ENCODE measurements at regions not wholly inside any gene's neighbourhood (a gene's known extent, or its start where the extent isn't known, plus 50 kb on each side); places are given as distances from the start of the nearest gene placed in this dataset.
A peak's percentile ranks its signal among the peaks of the same experiment; 100 is the strongest.

GRCh38 chr3:34200576-34200975 lies 402.1 kb downstream of the PDCD6IP start:
- no peak overlapping the region for H3K27ac ChIP-seq
- peaks cover 0 to 11% (median 0%) of the 10 kb centered on the region in 4 donors for H3K4me1 ChIP-seq
- intact Hi-C loops (cut with DNase I; ENCODE audit: low total_unique reads): no loop called here
- no peaks in the 10 kb centered on the region for H3K9me3 ChIP-seq
- no peak for TF ChIP-seq CTCF (IDR thresholded peaks at IDR 0.05)
- H3K27me3 ChIP-seq: no peaks in the 10 kb centered on the region
- H3K4me3 ChIP-seq: no peak overlapping the region
- no peak for DNase-seq
- no peaks in the 10 kb centered on the region for H3K36me3 ChIP-seq

GRCh38 chr3:34202975-34203374 lies 404.5 kb downstream of the PDCD6IP start:
- H3K27me3 ChIP-seq: no peaks in the 10 kb centered on the region
- H3K4me1 ChIP-seq: peaks cover 0 to 33% (median 11%) of the 10 kb centered on the region in 4 donors
- H3K4me3 ChIP-seq: no peak overlapping the region
- no peak for TF ChIP-seq CTCF (IDR thresholded peaks at IDR 0.05)
- intact Hi-C loops (cut with DNase I; ENCODE audit: low total_unique reads): no loop called here
- no peaks in the 10 kb centered on the region for H3K36me3 ChIP-seq
- H3K27ac ChIP-seq: no peak overlapping the region
- DNase-seq: no peak
- H3K9me3 ChIP-seq: no peaks in the 10 kb centered on the region

- no peak for TF ChIP-seq CTCF (IDR thresholded peaks at IDR 0.05)
- H3K9me3 ChIP-seq: no peaks in the 10 kb centered on the region
- peaks cover 0 to 37% (median 13%) of the 10 kb centered on the region in 4 donors for H3K4me1 ChIP-seq
- DNase-seq: no peak
- no peak overlapping the region for H3K27ac ChIP-seq
- no peak overlapping the region for H3K4me3 ChIP-seq
- intact Hi-C loops (cut with DNase I; ENCODE audit: low total_unique reads): no loop called here
- no peaks in the 10 kb centered on the region for H3K27me3 ChIP-seq
- H3K36me3 ChIP-seq: no peaks in the 10 kb centered on the region
Measured at GRCh38 chr3:34203386-34203785, 405.0 kb downstream of the PDCD6IP start.

GRCh38 chr3:34207002-34207401 lies 408.6 kb downstream of the PDCD6IP start:
- Histone ChIP-seq H3K27me3 (no peaks in the 10 kb centered on the region), H3K27ac (peak overlapping the region; percentile 67 to 71), H3K9me3 (no peaks in the 10 kb centered on the region), H3K4me3 (no peak overlapping the region), H3K36me3 (no peaks in the 10 kb centered on the region), H3K4me1 (peaks cover 0 to 60% (median 21%) of the 10 kb centered on the region in 4 donors)
- no peak for DNase-seq
- no peak for TF ChIP-seq CTCF (IDR thresholded peaks at IDR 0.05)
- intact Hi-C loops (cut with DNase I; ENCODE audit: low total_unique reads): no loop called here

GRCh38 chr3:34207806-34208205 lies 409.4 kb downstream of the PDCD6IP start:
- H3K27me3 ChIP-seq: no peaks in the 10 kb centered on the region
- no peak for DNase-seq
- no peaks in the 10 kb centered on the region for H3K36me3 ChIP-seq
- TF ChIP-seq CTCF (IDR thresholded peaks at IDR 0.05): no peak
- peaks cover 0 to 66% (median 28%) of the 10 kb centered on the region in 4 donors for H3K4me1 ChIP-seq
- H3K9me3 ChIP-seq: no peaks in the 10 kb centered on the region
- intact Hi-C loops (cut with DNase I; ENCODE audit: low total_unique reads): no loop called here
- peak overlapping the region; percentile 67 to 71 for H3K27ac ChIP-seq
- no peak overlapping the region for H3K4me3 ChIP-seq

- Histone ChIP-seq H3K27me3 (no peaks in the 10 kb centered on the region), H3K36me3 (no peaks in the 10 kb centered on the region), H3K4me1 (peaks cover 0 to 56% (median 30%) of the 10 kb centered on the region in 4 donors), H3K4me3 (no peak overlapping the region), H3K9me3 (no peaks in the 10 kb centered on the region), H3K27ac (peak overlapping the region; percentile 64 to 73)
- intact Hi-C loops (cut with DNase I; ENCODE audit: low total_unique reads): no loop called here
- no peak for TF ChIP-seq CTCF (IDR thresholded peaks at IDR 0.05)
- no peak for DNase-seq
Measured at GRCh38 chr3:34212175-34212574, 413.7 kb downstream of the PDCD6IP start.
